Psoas muscle (tissue), 7 donors: ENCODE measurements at regions not wholly inside any gene's neighbourhood (a gene's known extent, or its start where the extent isn't known, plus 50 kb on each side); places are given as distances from the start of the nearest gene placed in this dataset.
"Not testable (repeated sequence)": the region's sequence is repeated elsewhere in the genome, so short reads cannot be mapped to it uniquely, and the experiment has no call there.

Experiments
- ATAC-seq, 4 donors: fragments of 200-7000 bp; cut with Tn5 transposase; one replicate each; pipeline ENCODE4 v1.9.1; 2020; ENCODE audit warnings: moderate library complexity in 3 of 4, mild to moderate bottlenecking in 2 of 4
- DNase-seq, 2 donors: peaks; one replicate each; pipeline ENCODE4 v3.0.0-alpha.2; 2020
- H3K27ac ChIP-seq: fragments of 200-600 bp; one replicate; pipeline ENCODE4 v1.8.0; 2022
- H3K27me3 ChIP-seq, 3 donors: fragments of 200-600 bp in 1 of 3; one replicate each; pipeline versions ENCODE4 v1.6.1 to v1.8.0; 2013 to 2022; ENCODE audit warnings: low read length in 2 of 3, mild to moderate bottlenecking in 2 of 3, moderate library complexity in 1 of 3; ENCODE audit not compliant: insufficient read depth in 3 of 3
- H3K36me3 ChIP-seq, 2 donors: fragments of 200-600 bp in 1 of 2; one replicate each; pipeline versions ENCODE4 v1.6.1 to v1.8.0; 2013 to 2022; ENCODE audit warnings: low read depth in 1 of 2, mild to moderate bottlenecking in 1 of 2, moderate library complexity in 1 of 2; ENCODE audit not compliant: insufficient read depth in 1 of 2
- H3K4me1 ChIP-seq: fragments of 200-600 bp; one replicate; pipeline ENCODE4 v1.8.0; 2022
- H3K4me3 ChIP-seq: fragments of 200-600 bp; one replicate; pipeline ENCODE4 v1.8.0; 2022; ENCODE audit warnings: mild to moderate bottlenecking
- H3K9me3 ChIP-seq: fragments of 200-600 bp; one replicate; pipeline ENCODE4 v1.8.0; 2022
- WGBS, 3 donors: extraction: QIAGEN DNeasy Blood & Tissue Kit; methylation state at CpG; one replicate each; pipeline versions ENCODE4 v1.1.6 to v1.1.7; 2013; 5-methylcytosine and 5-hydroxymethylcytosine counted together
- intact Hi-C, 2 donors: fragments of 100-400 bp; cut with DNase I; formaldehyde crosslinking; loops; one replicate each; pipeline versions ENCODE4 v1.11.0 to v1.14.2; 2022
- TF ChIP-seq, protein P1 (sequence below): fragments of 200-600 bp; IDR thresholded peaks from one replicate; pipeline ENCODE4 v1.8.0; 2022; ENCODE audit warnings: antibody characterized with exemption
- donor health status: healthy with polysubstance abuse.
- donor health status: DM: no; HTN: no; CAD: no; lungs with moderate emphysema.
- donor health status: Bipolar disorder and iron deficiency.
- donor health status: healthy.
- donor health status: DM: yes; HTN: yes; CAD: no.
- donor health status: DM: no; HTN: no; CAD: no.
- donor health status: DM: yes; HTN: yes; CAD: no.

DNA sequence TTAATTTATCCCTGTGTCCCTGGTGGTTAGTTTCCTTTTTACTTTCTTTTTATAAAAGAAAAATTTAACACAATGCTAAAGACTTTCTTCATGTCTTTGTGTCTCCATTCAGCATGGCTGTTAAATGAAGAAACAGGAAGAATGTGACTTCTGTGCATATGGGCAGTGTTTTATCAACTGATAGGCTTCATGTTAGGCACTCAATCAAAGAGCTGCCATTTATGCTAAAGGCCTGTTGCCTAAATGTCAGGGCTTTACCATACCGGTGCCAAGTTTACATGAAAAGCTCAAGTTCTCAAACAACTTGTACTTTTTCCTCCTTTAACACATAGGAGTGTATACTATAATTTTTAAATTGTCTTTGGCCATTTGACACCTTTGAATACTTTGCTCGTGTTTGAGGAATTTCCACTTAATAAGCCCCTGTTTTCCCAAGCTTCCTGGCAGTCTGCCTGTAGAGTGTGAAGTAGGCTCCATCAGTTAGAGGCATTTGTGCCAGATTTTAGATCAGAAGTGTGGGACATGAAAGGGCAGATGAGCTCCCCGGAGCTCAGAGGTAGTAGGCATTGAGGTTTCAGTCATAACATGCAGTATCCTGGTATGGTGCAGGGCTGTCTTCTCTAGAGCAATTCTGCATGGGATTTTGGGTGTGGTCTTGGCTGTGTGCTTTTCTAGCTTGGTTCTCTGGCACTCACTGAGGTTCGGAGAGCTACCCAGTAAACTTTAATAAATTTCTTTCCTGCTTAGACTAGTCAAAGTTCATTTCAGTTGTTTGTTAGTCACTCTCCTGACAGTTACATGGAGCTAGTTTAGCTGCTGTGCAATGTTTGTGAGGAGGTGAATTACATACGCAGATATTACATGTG, 119.0 kb downstream of the LEPR start:
- WGBS, 3 donors, result 63 to 71% (median 63%) methylated on average over 5 of the region's 5 CpGs
- Histone ChIP-seq H3K4me1 (no peaks in the 10 kb centered on the region), H3K27ac (no peak overlapping the region), H3K27me3 (no peaks in the 10 kb centered on the region), H3K36me3 (no peaks in the 10 kb centered on the region), H3K4me3 (no peak overlapping the region), H3K9me3 (no peaks in the 10 kb centered on the region)
- no peak for DNase-seq
- TF ChIP-seq, protein P1, sequence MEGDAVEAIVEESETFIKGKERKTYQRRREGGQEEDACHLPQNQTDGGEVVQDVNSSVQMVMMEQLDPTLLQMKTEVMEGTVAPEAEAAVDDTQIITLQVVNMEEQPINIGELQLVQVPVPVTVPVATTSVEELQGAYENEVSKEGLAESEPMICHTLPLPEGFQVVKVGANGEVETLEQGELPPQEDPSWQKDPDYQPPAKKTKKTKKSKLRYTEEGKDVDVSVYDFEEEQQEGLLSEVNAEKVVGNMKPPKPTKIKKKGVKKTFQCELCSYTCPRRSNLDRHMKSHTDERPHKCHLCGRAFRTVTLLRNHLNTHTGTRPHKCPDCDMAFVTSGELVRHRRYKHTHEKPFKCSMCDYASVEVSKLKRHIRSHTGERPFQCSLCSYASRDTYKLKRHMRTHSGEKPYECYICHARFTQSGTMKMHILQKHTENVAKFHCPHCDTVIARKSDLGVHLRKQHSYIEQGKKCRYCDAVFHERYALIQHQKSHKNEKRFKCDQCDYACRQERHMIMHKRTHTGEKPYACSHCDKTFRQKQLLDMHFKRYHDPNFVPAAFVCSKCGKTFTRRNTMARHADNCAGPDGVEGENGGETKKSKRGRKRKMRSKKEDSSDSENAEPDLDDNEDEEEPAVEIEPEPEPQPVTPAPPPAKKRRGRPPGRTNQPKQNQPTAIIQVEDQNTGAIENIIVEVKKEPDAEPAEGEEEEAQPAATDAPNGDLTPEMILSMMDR, result no peak
- intact Hi-C loops, result no loop called here
- no peak for ATAC-seq

GRCh38 chr1:65541161-65541560, 120.7 kb downstream of the LEPR start:
- DNase-seq (no peak), ATAC-seq (no peak)
- no peaks in the 10 kb centered on the region for H3K36me3 ChIP-seq
- no peaks in the 10 kb centered on the region for H3K4me1 ChIP-seq
- no peak overlapping the region for H3K27ac ChIP-seq
- H3K4me3 ChIP-seq, result no peak overlapping the region
- TF ChIP-seq, protein P1, result no peak
- 93 to 95% (median 95%) methylated on average over 2 of the region's 2 CpGs for WGBS, 3 donors
- H3K27me3 ChIP-seq, result no peaks in the 10 kb centered on the region
- intact Hi-C loops, result no loop called here
- H3K9me3 ChIP-seq, result no peaks in the 10 kb centered on the region

DNA sequence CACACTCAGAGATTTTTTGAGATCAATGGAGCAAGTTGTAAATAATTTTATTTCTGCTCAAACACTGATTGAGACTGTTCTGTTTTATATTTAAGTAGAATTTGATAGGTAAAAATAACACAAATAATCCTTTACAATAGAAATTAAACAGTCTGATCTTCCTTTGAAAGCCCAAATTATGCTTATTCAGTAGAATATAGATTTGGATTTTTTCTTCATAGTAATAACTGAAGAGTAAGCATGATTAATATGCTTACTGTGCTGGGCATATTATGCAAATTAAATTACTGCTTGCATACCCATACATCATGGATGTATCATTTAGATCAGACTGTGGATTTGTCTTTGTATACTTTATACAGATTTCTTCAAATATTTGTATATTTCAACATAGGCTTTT, 121.4 kb downstream of the LEPR start:
- H3K36me3 ChIP-seq, result no peaks in the 10 kb centered on the region

GRCh38 chr1:65542592-65542991, 122.1 kb downstream of the LEPR start:
- H3K27me3 ChIP-seq, H3K4me1 ChIP-seq, ATAC-seq, intact Hi-C loops, DNase-seq, H3K9me3 ChIP-seq, H3K27ac ChIP-seq, H3K4me3 ChIP-seq, H3K36me3 ChIP-seq: not testable (repeated sequence)
- WGBS, 3 donors, result 90 to 100% (median 95%) methylated on average over 1 of the region's 1 CpG

More for the DNA sequence above, 121.4 kb downstream of the LEPR start:
- no peaks in the 10 kb centered on the region for H3K4me1 ChIP-seq
- no peak overlapping the region for H3K27ac ChIP-seq
- TF ChIP-seq, protein P1, result no peak
- no peak for ATAC-seq
- H3K4me3 ChIP-seq, result no peak overlapping the region
- no peak for DNase-seq
- intact Hi-C loops, result no loop called here
- H3K9me3 ChIP-seq, result no peaks in the 10 kb centered on the region
- no peaks in the 10 kb centered on the region for H3K27me3 ChIP-seq

GRCh38 chr1:65550306-65551010, 130.0 kb downstream of the LEPR start:
- H3K36me3 ChIP-seq, H3K27ac ChIP-seq, ATAC-seq, H3K4me1 ChIP-seq, DNase-seq, H3K27me3 ChIP-seq, H3K4me3 ChIP-seq, intact Hi-C loops, H3K9me3 ChIP-seq: not testable (repeated sequence)
- WGBS, 3 donors, result 28 to 52% (median 42%) methylated on average over 25 of the region's 25 CpGs

DNA sequence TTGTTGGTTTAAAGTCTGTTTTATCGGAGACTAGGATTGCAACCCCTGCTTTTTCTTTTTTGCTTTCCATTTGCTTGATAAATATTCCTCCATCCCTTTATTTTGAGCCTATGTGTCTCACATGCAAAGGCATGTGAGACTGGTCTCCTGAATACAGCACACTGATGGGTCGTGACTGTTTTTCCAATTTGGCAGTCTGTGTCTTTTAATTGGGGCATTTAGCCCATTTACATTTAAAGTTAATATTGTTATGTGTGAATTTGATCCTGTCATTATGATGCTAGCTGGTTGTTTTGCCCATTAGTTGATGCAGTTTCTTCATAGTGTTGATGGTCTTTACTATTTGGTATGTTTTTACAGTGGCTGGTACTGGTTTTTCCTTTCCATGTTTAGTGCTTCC, 132.0 kb downstream of the LEPR start:
- ATAC-seq, DNase-seq, H3K36me3 ChIP-seq, H3K27me3 ChIP-seq, H3K4me1 ChIP-seq, intact Hi-C loops, H3K4me3 ChIP-seq, H3K9me3 ChIP-seq, H3K27ac ChIP-seq: not testable (repeated sequence)
- WGBS, 3 donors, result 87 to 95% (median 91%) methylated on average over 2 of the region's 2 CpGs

DNA sequence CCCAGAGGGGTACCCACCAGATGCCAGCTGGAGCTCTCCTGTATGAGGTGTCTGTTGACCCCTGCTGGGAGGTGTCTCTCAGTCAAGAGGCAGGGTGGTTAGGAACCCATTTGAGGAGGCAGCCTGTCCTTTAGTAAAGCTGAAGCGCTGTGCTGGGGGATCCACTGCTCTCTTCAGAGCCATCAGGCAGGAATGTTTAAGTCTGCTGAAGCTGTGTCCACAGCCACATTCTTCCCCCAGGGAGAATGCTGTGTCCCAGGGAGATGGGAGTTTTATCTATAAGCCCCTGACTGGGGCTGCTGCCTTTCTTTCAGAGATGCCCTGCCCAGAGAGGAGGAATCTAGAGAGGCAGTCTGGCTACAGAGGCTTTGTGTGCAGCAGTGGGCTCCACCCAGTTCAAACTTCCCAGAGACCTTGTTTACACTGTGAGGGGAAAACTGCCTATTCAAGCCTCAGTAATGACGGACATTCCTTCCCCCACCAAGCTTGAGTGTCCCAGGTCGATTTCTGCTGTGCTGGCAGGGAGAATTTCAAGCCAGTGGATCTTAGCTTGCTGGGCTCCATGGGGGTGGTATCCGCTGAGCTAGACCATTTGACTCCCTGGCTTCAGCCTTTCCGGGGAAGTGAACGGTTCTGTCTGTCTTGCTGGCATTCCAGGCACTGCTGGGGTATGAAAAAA, 133.8 kb downstream of the LEPR start:
- H3K36me3 ChIP-seq, H3K9me3 ChIP-seq, H3K27me3 ChIP-seq, DNase-seq, H3K27ac ChIP-seq, H3K4me1 ChIP-seq, intact Hi-C loops, H3K4me3 ChIP-seq, ATAC-seq: not testable (repeated sequence)
- WGBS, 3 donors, result 70 to 76% (median 73%) methylated on average over 6 of the region's 6 CpGs
